H1 (cell line): ENCODE measurements at regions not wholly inside any gene's neighbourhood (a gene's known extent, or its start where the extent isn't known, plus 50 kb on each side); places are given as distances from the start of the nearest gene placed in this dataset.

ENCODE experiments used
- CTCF ChIA-PET: fragments of 300-600 bp; sonication (Branson Sonifier 250); formaldehyde crosslinking; loops from one replicate; lab custom pipeline; 2021; ENCODE audit not compliant: partially characterized antibody; lab: Charles Lee
- POLR2A ChIA-PET: fragments of 300-600 bp; sonication (Branson Sonifier 250); formaldehyde crosslinking; loops from one replicate; lab custom pipeline; 2021; ENCODE audit warnings: inconsistent platforms; ENCODE audit not compliant: partially characterized antibody; lab: Charles Lee
- DNase-seq, 2 experiments: peaks; one replicate each; pipeline versions ENCODE4 v3.0.0 to v3.0.0-alpha.2; 2010 to 2022; ENCODE audit warnings: low spot score in 2 of 2, low read depth in 1 of 2, mixed read lengths in 1 of 2
- FAIRE-seq: peaks from 2 replicates; lab custom pipeline; 2011; peaks lifted over from hg19 to GRCh38; lab: Jason Lieb, UNC
- H2AFZ ChIP-seq: 2 replicates; pipeline ENCODE4 v1.8.1; 2012; ENCODE audit warnings: low read length, inconsistent platforms
- H2AK5ac ChIP-seq: 2 replicates; pipeline ENCODE4 v1.6.1; 2013; ENCODE audit warnings: low read depth, low read length
- H2BK120ac ChIP-seq: replicated peaks from 2 replicates; pipeline ENCODE3; 2013; ENCODE audit warnings: low read depth, low read length, inconsistent platforms
- H2BK12ac ChIP-seq: 2 replicates; pipeline ENCODE4 v1.6.1; 2013; ENCODE audit warnings: low read depth, low read length
- H2BK15ac ChIP-seq: 2 replicates; pipeline ENCODE4 v1.6.1; 2013; ENCODE audit warnings: low read length
- H2BK20ac ChIP-seq: 2 replicates; pipeline ENCODE4 v1.6.1; 2013; ENCODE audit warnings: low read length
- H2BK5ac ChIP-seq: 2 replicates; pipeline ENCODE4 v1.6.1; 2013; ENCODE audit warnings: low read depth, low read length
- H3K14ac ChIP-seq: 2 replicates; pipeline ENCODE4 v1.6.1; 2013; ENCODE audit warnings: inconsistent platforms; ENCODE audit not compliant: insufficient read length
- H3K18ac ChIP-seq: 2 replicates; pipeline ENCODE4 v1.6.1; 2013; ENCODE audit warnings: low read length; ENCODE audit errors: extremely low read depth
- H3K23ac ChIP-seq: 2 replicates; pipeline ENCODE4 v1.6.1; 2013; ENCODE audit warnings: inconsistent platforms; ENCODE audit not compliant: insufficient read length
- H3K23me2 ChIP-seq: 2 replicates; pipeline ENCODE4 v1.6.1; 2013; ENCODE audit warnings: low read depth, low read length
- H3K27ac ChIP-seq: 2 replicates; pipeline ENCODE4 v1.6.1; 2011; ENCODE audit warnings: low read depth, low read length, inconsistent platforms
- H3K27me3 ChIP-seq, 4 experiments: replicated peaks in 1 of 4; 1 replicate in 1 of 4; 2 replicates in 3 of 4; pipeline versions ENCODE4 v1.6.1 to v1.8.1; 2011 to 2013; ENCODE audit warnings: low read length in 3 of 4, mild to moderate bottlenecking in 3 of 4, inconsistent platforms in 2 of 4, mixed read lengths in 2 of 4, moderate library complexity in 1 of 4; ENCODE audit not compliant: control insufficient read depth in 3 of 4, insufficient read depth in 3 of 4; ENCODE audit errors: extremely low read depth in 1 of 4
- H3K36me3 ChIP-seq, 4 experiments: 2 replicates each; pipeline versions ENCODE4 v1.6.1 to v1.8.1; 2011 to 2013; ENCODE audit warnings: mild to moderate bottlenecking in 4 of 4, low read length in 3 of 4, moderate library complexity in 2 of 4, control low read depth in 1 of 4, inconsistent platforms in 1 of 4; ENCODE audit not compliant: insufficient read depth in 4 of 4, control insufficient read depth in 2 of 4
- H3K4ac ChIP-seq: replicated peaks from 2 replicates; pipeline ENCODE3; 2013; ENCODE audit warnings: low read length, low read depth, mixed read lengths, inconsistent platforms; ENCODE audit not compliant: insufficient read length
- H3K4me1 ChIP-seq, 4 experiments: replicated peaks in 1 of 4; 1 replicate in 1 of 4; 2 replicates in 3 of 4; pipeline versions ENCODE4 v1.6.1 to v1.8.1; 2011 to 2013; ENCODE audit warnings: low read length in 3 of 4, inconsistent platforms in 2 of 4, mixed read lengths in 1 of 4; ENCODE audit not compliant: insufficient read depth in 4 of 4, control insufficient read depth in 3 of 4
- H3K4me2 ChIP-seq, 2 experiments: 2 replicates each; pipeline versions ENCODE4 v1.6.1 to v1.8.1; 2011 to 2013; ENCODE audit warnings: low read depth in 2 of 2, low read length in 2 of 2, control low read depth in 1 of 2, inconsistent platforms in 1 of 2, mild to moderate bottlenecking in 1 of 2; ENCODE audit not compliant: insufficient read depth in 1 of 2
- H3K4me3 ChIP-seq, 4 experiments: fragments of 200-600, 300-600 bp in 1 of 4; sonication (generic), shearing (Covaris generic), sonication (Bioruptor Twin) in 1 of 4; 2 replicates each; pipeline versions ENCODE4 v1.5.1 to v1.8.1; 2011 to 2016; ENCODE audit warnings: low read length in 4 of 4, low read depth in 3 of 4, control low read depth in 2 of 4, inconsistent platforms in 2 of 4, mild to moderate bottlenecking in 2 of 4, mixed read lengths in 1 of 4, moderate library complexity in 1 of 4; ENCODE audit not compliant: insufficient read depth in 2 of 4; ENCODE audit errors: extremely low read depth in 1 of 4
- H3K56ac ChIP-seq: replicated peaks from 2 replicates; pipeline ENCODE3; 2013; ENCODE audit warnings: low read depth, mild to moderate bottlenecking, mixed read lengths, low read length, inconsistent platforms; ENCODE audit not compliant: insufficient read length
- H3K79me1 ChIP-seq: 2 replicates; pipeline ENCODE4 v1.6.1; 2013; ENCODE audit warnings: low read depth, low read length, control low read depth
- H3K79me2 ChIP-seq, 2 experiments: 2 replicates each; pipeline versions ENCODE4 v1.6.1 to v1.8.1; 2012 to 2013; ENCODE audit warnings: low read length in 2 of 2, mild to moderate bottlenecking in 2 of 2, inconsistent platforms in 1 of 2; ENCODE audit not compliant: insufficient read depth in 2 of 2, control insufficient read depth in 1 of 2
- H3K9ac ChIP-seq, 4 experiments: replicated peaks in 1 of 4; 1 replicate in 1 of 4; 2 replicates in 3 of 4; pipeline versions ENCODE4 v1.6.1 to v1.8.1; 2011 to 2013; ENCODE audit warnings: low read depth in 3 of 4, low read length in 3 of 4, control low read depth in 2 of 4, mild to moderate bottlenecking in 2 of 4, moderate library complexity in 2 of 4, inconsistent platforms in 1 of 4; ENCODE audit errors: extremely low read depth in 1 of 4
- H3K9me3 ChIP-seq, 2 experiments: 2 replicates each; pipeline versions ENCODE4 v1.6.1 to v1.8.1; 2012 to 2013; ENCODE audit warnings: mild to moderate bottlenecking in 2 of 2, moderate library complexity in 2 of 2, control low read depth in 1 of 2, inconsistent platforms in 1 of 2, low read depth in 1 of 2, low read length in 1 of 2, mixed read lengths in 1 of 2; ENCODE audit not compliant: insufficient read depth in 2 of 2
- H4K20me1 ChIP-seq, 2 experiments: replicated peaks in 1 of 2; 2 replicates each; pipeline versions ENCODE3 to v1.8.1; 2011 to 2013; ENCODE audit warnings: inconsistent platforms in 2 of 2, low read length in 2 of 2, mild to moderate bottlenecking in 1 of 2; ENCODE audit not compliant: insufficient read depth in 2 of 2, control insufficient read depth in 1 of 2
- H4K5ac ChIP-seq: 2 replicates; pipeline ENCODE4 v1.6.1; 2013; ENCODE audit warnings: low read length, low read depth, mixed read lengths, inconsistent platforms; ENCODE audit not compliant: insufficient read length
- H4K8ac ChIP-seq: 2 replicates; pipeline ENCODE4 v1.8.0; 2013; ENCODE audit warnings: mild to moderate bottlenecking, moderate library complexity, low read length, inconsistent platforms; ENCODE audit not compliant: insufficient read depth; ENCODE audit errors: extremely low read depth
- H4K91ac ChIP-seq: replicated peaks from 2 replicates; pipeline ENCODE3; 2013; ENCODE audit warnings: low read length, mixed read lengths, inconsistent platforms; ENCODE audit not compliant: insufficient read length
- CBX8 ChIP-seq: fragments of 300-800, 300-1000 bp; sonication (generic); IDR thresholded peaks from 2 replicates; pipeline ENCODE4 v1.7.1; 2016; ENCODE audit warnings: low read depth, low read length, borderline replicate concordance
- CEBPB ChIP-seq: IDR thresholded peaks from 2 replicates; pipeline ENCODE4 v1.6.1; 2012; ENCODE audit warnings: low read depth, low read length
- EZH2 ChIP-seq: fragments of 200-600 bp; sonication (generic); IDR thresholded peaks from 2 replicates; pipeline ENCODE4 v1.7.1; 2012; ENCODE audit warnings: low read depth, mild to moderate bottlenecking, moderate library complexity, low read length, inconsistent platforms; ENCODE audit not compliant: severe bottlenecking
- HDAC2 ChIP-seq, 2 experiments: fragments of 300-600 bp in 1 of 2; sonication (generic) in 1 of 2; IDR thresholded peaks; 2 replicates each; pipeline ENCODE4 v1.6.1; 2011 to 2012; ENCODE audit warnings: low read depth in 2 of 2, low read length in 2 of 2, mild to moderate bottlenecking in 2 of 2, moderate library complexity in 2 of 2, borderline replicate concordance in 1 of 2, inconsistent platforms in 1 of 2
- KDM1A ChIP-seq: fragments of 200-600, 300-600 bp; sonication (generic); IDR thresholded peaks from 2 replicates; pipeline ENCODE4 v1.7.1; 2016; ENCODE audit warnings: mild to moderate bottlenecking, low read length, borderline replicate concordance
- SUZ12 ChIP-seq: fragments of 200-600 bp; sonication (generic); IDR thresholded peaks from 2 replicates; pipeline ENCODE4 v1.6.1; 2012; ENCODE audit warnings: mild to moderate bottlenecking, inconsistent platforms, low read length, moderate library complexity, mixed read lengths
- TBP ChIP-seq: IDR thresholded peaks from 2 replicates; pipeline ENCODE4 v1.6.1; 2011; ENCODE audit warnings: low read depth, low read length, improper control_type of control experiment

- H3K27ac ChIP-seq: no peak overlapping the region
- POLR2A ChIA-PET: no interaction called here
- no peak overlapping the region for H2BK120ac ChIP-seq
- no peak overlapping the region for H3K9ac ChIP-seq
- H3K79me1 ChIP-seq: no peaks in the 10 kb centered on the region
- H3K4ac ChIP-seq: no peak overlapping the region
- H3K18ac ChIP-seq: no peak overlapping the region
- H3K4me3 ChIP-seq: no peak overlapping the region
- H4K5ac ChIP-seq: no peak overlapping the region
- H2BK5ac ChIP-seq: no peak overlapping the region
- H2AFZ ChIP-seq: no peak overlapping the region
- H4K8ac ChIP-seq: no peak overlapping the region
- H3K36me3 ChIP-seq: no peaks in the 10 kb centered on the region
- CTCF ChIA-PET: no interaction called here
- no peak overlapping the region for H3K56ac ChIP-seq
- H2AK5ac ChIP-seq: no peak overlapping the region
- H4K91ac ChIP-seq: no peak overlapping the region
- H4K20me1 ChIP-seq: no peaks in the 10 kb centered on the region
- H3K9me3 ChIP-seq: no peaks in the 10 kb centered on the region
- TF ChIP-seq EZH2 (no peak), KDM1A (no peak), SUZ12 (no peak), TBP (no peak), CBX8 (no peak), HDAC2 (IDR thresholded peaks at IDR 0.05; ENCODE audit: borderline replicate concordance in 1 of 2, low read depth in 2 of 2, low read length in 2 of 2) (no peak), CEBPB (no peak)
- H3K4me1 ChIP-seq: no peaks in the 10 kb centered on the region
- DNase-seq (no peak), FAIRE-seq (no peak)
- H3K79me2 ChIP-seq: no peaks in the 10 kb centered on the region
- no peak overlapping the region for H3K4me2 ChIP-seq
- H3K14ac ChIP-seq: no peak overlapping the region
- H3K27me3 ChIP-seq: no peaks in the 10 kb centered on the region
- H3K23me2 ChIP-seq: peaks cover 2% of the 10 kb centered on the region; the same call in 1 of the 2 replicates
- H2BK20ac ChIP-seq: no peak overlapping the region
- no peak overlapping the region for H3K23ac ChIP-seq
- H2BK12ac ChIP-seq: no peak overlapping the region
- no peak overlapping the region for H2BK15ac ChIP-seq
Measured at GRCh38 chr3:151024339-151024738, 51.8 kb upstream of the CLRN1 start.
